DMS153 treated with DMSO at 0.1 percent for 48 hours (cell line): ENCODE measurements at regions not wholly inside any gene's neighbourhood (a gene's known extent, or its start where the extent isn't known, plus 50 kb on each side); places are given as distances from the start of the nearest gene placed in this dataset.

Experiments
- DNase-seq: peaks from one replicate; lab custom pipeline; 2025; ENCODE audit not compliant: unreplicated experiment; lab: John Stamatoyannopoulos, UW

DNA sequence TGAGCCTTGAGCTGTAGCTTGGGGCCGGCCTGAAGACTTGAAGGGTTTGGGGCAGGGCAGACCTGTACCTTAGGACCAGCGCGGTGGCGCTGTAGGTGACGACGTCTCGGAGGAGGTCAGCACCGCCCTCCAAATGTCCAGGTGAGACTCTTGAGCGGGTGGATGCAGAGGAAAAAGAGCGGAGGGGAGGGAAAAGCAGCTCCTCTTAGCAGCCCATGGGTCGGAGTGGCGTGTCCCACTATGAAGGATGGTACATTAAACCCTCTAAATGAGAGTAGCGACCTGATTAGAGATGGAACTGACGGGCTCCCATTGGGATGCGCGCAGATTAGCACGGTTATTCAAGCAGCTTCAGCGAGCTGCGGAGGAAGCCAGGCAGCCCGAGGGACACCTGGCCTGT lies 77.0 kb upstream of the MAP1LC3B2 start:
- DNase-seq: no peak

DNA sequence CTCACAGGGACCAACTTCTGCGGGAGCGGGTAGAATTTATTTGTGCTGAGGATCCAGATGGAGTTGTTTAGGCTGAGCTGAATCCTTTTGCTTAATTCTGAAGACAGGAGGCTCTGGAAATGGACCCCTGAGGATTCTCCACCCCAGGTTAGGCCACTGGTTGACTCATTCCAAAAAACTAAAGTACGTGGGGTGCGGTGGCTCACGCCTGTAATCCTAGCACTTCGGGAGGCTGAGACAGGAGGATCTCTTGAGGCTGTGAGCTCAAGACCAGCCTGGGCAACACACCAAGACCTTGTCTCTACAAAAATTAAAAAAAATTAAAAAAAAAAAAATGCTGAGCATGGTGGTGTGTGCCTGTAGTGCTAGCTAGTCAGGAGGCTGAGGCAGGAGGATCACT lies 76.3 kb upstream of the MAP1LC3B2 start:
- no peak for DNase-seq

DNA sequence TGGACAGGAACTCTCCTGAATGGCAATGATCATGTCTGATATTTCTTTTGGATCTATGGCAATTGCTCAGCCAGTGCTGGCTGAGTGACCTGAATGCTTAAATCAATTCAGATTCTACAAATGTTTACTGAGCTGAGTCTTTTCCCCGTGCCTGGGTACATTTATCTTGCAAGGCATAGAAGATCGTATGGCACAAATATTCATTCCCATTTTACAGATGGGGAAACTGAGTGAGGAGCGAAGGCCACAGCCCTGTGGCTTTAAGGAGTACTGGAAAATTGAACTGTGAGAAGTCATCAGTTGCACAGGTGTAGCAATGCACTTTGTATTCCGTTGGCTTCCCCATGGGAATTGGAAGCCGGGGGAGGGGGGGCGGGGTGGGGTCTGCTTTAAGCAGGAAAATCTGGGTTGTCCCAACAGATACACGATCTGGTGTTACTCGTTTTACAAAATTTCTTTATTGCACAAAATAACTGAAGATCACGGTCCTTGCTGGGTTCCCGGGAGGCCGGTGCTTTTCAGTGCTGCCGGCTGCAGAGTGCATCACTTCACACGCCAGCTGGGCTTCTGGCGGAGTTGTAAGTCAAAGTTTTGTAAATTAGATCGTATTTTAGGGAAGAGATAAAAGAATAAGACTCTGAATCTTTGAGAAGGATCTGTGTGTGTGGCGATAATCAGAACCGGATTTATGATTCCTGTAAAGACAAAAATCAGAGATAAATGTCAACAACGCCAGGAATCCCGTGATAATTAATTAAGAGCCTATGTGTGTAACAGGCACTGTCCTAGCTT lies 75.0 kb upstream of the MAP1LC3B2 start:
- DNase-seq: no peak

DNA sequence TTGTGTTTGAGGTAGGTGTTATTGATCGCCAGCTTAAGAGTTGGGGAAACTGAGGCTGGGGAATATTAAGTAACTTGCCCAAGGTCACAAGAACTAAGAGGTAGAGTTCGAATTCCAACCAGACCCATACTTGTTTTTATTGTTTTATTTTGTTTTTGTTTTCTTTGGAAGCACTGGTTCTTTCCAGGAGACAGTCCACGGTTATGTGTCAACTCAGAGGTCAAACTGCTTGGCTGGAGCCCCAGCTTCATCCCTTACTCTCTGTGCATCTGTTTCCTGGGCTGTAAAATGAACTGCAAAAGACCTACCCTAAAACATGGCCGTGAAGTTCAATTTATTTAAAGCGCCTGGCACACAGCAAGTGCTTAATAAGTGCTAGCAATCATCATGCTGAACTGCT lies 74.4 kb upstream of the MAP1LC3B2 start:
- DNase-seq: no peak

DNA sequence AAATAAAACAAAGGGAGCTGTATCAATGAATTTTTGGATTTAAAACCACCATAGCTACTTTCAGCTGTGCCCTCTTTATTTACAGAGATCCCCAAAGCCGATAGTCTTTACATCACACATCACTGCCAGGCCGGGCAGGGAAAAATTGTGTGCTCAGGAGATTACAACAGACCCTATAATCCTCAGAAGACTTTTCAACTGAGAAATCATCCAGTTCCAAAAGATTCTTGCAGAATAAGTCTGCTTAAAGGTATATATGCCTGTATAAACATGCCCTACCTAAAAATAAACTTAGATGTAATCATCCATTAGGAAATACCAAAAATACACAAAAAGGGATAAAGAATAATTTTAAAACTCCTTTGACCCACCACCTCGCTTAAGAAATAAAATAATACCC lies 70.1 kb upstream of the MAP1LC3B2 start:
- no peak for DNase-seq

DNA sequence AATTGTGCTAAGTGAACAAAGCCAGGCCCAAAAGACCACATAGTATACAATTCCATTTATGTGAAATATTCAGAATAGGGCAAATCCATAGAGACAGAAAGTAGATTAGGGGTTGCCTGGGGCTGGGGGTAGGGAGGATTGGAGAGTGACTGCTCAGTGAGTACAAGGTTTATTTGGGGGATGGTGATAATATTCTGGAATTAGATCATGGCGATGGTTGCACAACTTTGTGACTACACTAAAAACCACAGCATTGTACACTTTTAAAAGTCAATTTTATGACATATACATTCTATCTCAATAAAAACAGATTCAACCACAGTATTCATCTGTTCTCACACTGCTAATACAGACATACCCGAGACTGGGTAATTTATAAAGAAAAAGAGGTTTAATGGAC lies 68.7 kb upstream of the MAP1LC3B2 start:
- no peak for DNase-seq

DNA sequence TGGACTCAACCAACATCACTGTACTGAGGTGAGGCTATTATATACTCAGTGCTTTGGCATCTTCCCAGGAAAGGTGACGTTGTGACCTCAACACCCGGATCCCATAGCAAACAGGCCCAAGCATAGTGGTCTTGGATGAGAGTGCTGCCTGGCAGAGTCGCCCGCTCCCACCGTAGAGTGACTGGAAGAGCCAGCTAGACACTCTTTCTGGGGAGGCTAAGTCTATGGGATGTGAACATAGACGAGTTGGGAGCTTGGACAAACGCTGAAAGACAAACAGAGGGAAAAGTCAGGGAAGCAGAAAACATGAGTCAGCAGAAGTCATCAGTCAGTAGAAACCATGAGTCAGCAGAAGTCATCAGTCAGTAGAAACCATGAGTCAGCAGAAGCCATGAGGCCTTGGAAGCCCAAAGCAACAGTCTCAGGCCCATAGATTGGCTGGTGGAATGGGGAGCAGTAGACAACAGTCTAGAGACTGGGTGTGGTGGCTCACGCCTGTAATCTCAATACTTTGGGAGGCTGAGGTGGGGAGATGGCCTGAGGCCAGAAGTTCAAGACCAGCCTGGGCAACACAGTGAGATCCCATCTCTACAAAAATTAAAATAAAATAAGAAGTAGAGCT lies 66.4 kb upstream of the MAP1LC3B2 start:
- no peak for DNase-seq

DNA sequence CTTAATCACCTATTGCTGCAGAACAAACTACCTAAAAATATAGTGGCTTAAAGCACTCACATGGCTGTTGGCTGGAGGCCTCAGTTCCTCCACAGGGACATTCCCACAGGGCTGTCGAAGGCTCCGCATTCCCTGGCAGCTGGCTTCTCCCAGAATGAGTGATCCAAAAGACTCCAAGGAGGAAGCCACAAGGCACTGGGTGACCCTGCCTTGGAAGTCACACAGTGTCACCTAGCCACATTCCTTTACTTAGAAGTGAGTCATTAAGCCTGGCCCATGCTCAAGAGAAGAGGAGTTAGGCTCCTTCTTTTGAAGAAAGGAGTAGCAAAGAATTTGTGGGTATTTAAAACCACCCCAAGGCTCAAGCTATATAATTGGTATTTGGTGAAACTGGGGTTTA lies 63.9 kb upstream of the MAP1LC3B2 start:
- DNase-seq: no peak

DNA sequence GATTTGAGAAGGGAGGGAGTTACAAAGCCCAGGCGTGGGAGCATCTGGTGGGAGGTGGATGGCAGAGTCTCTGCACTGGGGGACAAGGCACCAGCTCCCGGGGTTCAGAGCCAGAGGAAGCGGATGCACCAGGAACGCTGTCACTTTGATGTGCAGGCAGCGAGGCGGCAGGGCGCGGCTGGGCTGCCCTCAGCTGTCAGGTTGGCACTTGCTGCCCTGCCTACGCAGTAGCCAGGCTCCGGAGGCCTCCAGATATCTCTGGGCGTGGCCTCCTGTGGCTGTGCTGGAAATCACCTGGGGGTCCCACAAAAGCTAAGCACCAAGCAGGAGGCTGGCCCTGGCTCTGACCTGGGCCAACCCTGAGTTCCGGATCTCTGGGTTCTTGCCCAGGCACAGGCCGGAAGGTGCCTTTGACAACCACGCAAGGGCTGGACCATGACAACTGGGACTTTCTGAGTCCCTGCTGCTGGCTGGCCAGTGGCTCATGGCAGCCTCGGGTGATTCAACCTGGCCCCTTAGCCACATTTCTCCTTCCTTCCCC lies 62.1 kb upstream of the MAP1LC3B2 start:
- DNase-seq: no peak

DNA sequence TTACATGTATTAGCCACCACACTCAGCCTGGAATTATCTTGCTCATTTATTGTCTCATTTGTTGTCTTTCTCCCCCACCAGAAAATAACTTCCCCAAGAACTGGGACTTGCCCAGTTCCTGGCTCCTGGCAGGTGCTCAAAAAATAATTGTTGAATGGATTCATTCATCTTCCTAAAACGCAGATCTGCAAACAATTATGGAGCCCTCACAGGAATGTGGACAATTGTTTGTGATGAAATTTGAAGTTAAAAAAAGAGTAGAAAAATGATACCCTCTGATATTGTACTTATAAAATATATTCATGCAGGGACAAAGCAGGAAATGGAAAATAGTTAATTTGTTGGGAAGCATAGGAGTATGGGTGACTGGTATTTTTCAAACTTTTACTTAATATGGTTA lies 60.7 kb upstream of the MAP1LC3B2 start:
- DNase-seq: no peak

DNA sequence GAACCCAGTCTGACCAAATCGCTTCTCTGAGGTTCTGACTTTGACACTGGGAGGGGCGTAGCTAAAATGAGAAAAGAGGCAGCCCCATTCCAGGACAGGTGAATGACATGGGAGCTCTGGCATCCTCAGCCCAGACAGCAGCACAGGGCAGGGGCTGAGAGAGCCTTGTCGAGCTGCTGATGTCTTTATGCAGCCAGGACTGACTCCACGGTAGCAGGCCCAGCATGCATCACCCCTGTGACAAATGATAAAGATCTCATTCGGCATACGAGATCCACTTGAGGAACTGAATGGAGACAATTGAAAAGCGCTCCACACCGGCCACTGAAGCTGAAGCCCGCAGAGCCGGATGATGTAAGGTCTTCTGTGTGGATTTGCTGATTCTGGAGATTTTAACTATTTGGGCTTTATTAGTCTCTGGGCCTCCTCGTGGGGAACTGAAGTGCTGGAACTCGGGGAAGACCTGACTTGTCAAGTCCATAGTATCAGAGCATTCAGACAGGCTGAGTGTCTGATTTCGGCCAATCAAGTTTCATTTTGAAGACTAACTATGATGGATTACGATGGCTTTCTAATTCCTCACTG lies 56.9 kb upstream of the MAP1LC3B2 start:
- no peak for DNase-seq

DNA sequence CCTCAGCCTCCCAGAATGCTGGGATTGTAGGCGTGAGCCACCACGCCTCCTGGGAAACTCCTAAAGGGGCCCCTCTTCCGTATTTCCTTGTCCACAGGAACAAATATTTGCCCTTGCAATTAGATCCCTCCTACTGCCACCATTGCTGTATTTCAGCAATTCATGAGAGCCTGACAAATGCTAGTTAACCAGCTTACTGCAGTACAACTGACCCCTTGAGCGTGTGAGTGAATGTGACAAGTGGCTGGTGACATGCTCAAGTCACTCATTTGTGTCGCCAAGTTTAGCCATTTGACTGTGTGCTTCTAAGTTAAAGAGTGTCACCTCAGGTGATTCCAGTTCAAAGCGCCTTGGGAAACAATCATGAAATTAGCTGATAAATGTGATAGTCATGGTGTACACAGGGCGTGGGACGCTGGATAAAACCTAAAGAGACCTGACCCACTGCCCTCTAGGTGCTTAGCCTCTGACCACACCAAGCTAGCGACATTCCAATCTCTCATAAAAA lies 56.1 kb upstream of the MAP1LC3B2 start:
- DNase-seq: no peak

DNA sequence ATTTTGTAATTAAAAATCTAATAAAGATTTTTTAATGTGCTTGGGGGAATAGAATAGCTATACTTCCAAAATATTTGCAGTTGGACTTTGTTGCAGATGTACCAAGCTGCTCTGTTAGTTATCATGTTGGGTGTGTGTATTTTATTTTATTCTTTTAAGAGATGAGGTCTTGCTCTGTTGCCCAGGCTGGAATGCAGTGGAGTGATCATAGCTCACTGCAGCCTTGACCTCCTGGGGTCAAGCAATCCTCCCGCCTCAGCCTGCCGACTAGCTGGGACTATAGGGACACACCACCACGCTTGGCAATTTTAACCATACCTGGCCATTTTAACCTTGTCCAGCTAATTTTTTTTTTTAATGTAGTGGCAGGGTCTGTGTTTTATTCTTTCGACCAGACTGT lies 54.7 kb upstream of the MAP1LC3B2 start:
- no peak for DNase-seq

DNA sequence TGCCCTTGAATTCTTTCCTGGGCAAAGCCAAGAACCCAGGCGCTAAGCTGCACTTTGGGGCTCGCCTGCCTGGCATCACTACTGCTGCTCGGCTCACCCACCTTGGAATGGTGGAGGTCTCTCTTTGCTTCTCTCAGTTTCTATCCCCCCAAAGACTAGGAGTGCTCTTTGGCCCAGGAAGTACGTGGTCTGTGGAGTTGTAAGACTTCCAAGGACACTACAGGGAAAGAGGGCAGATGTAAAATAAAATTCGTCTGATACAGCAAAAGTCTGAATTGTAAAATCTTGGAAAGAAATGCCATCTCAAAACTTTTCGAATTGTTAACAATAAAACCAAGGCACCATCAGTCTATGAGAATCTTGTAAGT lies 52.5 kb upstream of the MAP1LC3B2 start:
- DNase-seq: no peak

DNA sequence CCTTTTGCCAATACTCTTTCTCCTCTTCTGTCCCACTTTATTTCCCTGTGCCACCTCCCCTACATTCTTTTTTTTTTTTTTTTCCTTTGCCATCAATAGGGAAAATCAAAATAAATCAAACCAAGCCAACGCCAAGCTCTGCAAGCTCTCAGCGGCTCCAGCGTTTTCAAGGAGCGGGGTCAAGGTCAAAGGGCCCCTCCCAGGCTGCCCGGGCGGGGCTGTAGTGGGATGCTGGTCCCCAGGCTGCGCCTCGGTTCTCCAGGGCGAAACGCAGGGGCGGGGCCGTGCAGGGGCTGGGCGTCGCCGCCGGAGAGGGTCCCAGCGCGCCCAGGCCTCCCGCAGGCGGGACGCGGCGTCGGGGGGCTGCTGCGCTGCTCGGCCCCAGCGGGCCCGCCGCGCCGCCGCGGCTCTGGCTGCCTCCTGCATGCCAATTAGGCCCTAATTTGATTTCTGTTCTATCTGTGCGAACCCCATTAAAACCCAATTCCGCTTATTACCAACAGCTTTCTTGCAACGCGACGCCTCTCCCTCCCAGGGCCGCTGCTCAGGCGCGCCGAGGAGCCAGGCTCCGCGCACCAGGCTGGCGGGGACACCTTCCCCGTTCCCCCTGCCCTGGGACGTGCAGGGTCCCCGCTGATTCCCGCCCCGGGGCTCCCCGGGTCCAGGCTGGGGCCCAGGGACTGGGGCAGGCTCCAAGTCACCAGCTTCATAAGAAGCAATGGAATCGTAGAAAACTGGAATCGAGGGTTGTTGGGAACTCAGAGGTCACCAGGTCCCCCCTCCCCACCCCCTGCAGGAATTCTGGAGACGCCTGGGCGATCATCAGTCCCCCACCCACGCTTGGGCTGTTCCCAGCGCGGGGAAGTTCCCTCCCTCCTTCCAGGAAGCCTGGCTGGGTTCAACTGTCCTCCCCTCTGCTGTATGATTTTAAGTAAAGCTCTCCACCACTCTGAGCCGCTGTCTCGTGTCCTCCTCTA lies 50.7 kb upstream of the MAP1LC3B2 start:
- DNase-seq: no peak
